HEK293 (cell line): ENCODE measurements at regions not wholly inside any gene's neighbourhood (a gene's known extent, or its start where the extent isn't known, plus 50 kb on each side); places are given as distances from the start of the nearest gene placed in this dataset.
"Not testable (repeated sequence)": the region's sequence is repeated elsewhere in the genome, so short reads cannot be mapped to it uniquely, and the experiment has no call there.

Experiments
- TCF7L2 ChIP-seq: IDR thresholded peaks from 2 replicates; pipeline ENCODE4 v1.6.1; 2011; ENCODE audit warnings: low read depth, mild to moderate bottlenecking, inconsistent platforms, low read length, moderate library complexity, borderline replicate concordance
- ZBTB21 ChIP-seq: fragments of 450-650 bp; formaldehyde crosslinking; IDR thresholded peaks from 2 replicates; pipeline ENCODE4 v1.5.1; 2017; ENCODE audit warnings: missing biosample characterization, missing genetic modification characterization
- TF ChIP-seq, protein P1 (sequence below): fragments of 450-650 bp; formaldehyde crosslinking; IDR thresholded peaks from 2 replicates; pipeline ENCODE4 v1.5.1; 2016; ENCODE audit warnings: missing biosample characterization, missing genetic modification characterization
- TF ChIP-seq, protein P2 (sequence below): fragments of 450-650 bp; formaldehyde crosslinking; optimal IDR thresholded peaks from 2 replicates; pipeline ENCODE3; 2016; ENCODE audit warnings: missing biosample characterization, mild to moderate bottlenecking, missing genetic modification characterization

DNA sequence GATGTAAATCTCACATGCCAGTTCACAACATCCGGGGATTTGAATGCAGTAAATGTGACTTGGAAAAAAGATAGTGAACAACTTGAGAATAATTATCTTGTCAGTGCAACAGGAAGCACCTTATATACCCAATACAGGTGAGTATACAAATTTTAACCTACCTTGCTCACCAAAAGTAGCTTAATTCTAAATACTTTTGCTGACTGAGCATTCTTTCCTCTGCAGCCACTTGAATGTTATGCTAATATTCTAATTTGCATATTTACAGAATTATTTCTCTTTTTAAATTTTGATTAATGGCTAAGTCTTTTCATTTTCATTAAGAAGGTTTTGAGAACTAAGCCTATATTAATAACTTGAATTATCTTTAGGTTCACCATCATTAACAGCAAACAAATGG lies 371.8 kb downstream of the SRGAP2C start:
- TF ChIP-seq, protein P1, sequence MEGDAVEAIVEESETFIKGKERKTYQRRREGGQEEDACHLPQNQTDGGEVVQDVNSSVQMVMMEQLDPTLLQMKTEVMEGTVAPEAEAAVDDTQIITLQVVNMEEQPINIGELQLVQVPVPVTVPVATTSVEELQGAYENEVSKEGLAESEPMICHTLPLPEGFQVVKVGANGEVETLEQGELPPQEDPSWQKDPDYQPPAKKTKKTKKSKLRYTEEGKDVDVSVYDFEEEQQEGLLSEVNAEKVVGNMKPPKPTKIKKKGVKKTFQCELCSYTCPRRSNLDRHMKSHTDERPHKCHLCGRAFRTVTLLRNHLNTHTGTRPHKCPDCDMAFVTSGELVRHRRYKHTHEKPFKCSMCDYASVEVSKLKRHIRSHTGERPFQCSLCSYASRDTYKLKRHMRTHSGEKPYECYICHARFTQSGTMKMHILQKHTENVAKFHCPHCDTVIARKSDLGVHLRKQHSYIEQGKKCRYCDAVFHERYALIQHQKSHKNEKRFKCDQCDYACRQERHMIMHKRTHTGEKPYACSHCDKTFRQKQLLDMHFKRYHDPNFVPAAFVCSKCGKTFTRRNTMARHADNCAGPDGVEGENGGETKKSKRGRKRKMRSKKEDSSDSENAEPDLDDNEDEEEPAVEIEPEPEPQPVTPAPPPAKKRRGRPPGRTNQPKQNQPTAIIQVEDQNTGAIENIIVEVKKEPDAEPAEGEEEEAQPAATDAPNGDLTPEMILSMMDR (tag by site-specific recombination): not testable (repeated sequence)
- not testable (repeated sequence) for TF ChIP-seq ZBTB21 (tag by site-specific recombination); TCF7L2
- TF ChIP-seq, protein P2, sequence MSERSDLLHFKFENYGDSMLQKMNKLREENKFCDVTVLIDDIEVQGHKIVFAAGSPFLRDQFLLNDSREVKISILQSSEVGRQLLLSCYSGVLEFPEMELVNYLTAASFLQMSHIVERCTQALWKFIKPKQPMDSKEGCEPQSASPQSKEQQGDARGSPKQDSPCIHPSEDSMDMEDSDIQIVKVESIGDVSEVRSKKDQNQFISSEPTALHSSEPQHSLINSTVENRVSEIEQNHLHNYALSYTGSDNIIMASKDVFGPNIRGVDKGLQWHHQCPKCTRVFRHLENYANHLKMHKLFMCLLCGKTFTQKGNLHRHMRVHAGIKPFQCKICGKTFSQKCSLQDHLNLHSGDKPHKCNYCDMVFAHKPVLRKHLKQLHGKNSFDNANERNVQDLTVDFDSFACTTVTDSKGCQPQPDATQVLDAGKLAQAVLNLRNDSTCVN (tag by site-specific recombination): not testable (repeated sequence)
